CD4-positive, alpha-beta T cell treated with Interferon gamma for 1 hour (primary cell): ENCODE measurements at regions not wholly inside any gene's neighbourhood (a gene's known extent, or its start where the extent isn't known, plus 50 kb on each side); places are given as distances from the start of the nearest gene placed in this dataset.
"Not testable (repeated sequence)": the region's sequence is repeated elsewhere in the genome, so short reads cannot be mapped to it uniquely, and the experiment has no call there.

Experiments used
- DNase-seq: peaks from one replicate; pipeline ENCODE4 v3.0.0-alpha.2; 2020

DNA sequence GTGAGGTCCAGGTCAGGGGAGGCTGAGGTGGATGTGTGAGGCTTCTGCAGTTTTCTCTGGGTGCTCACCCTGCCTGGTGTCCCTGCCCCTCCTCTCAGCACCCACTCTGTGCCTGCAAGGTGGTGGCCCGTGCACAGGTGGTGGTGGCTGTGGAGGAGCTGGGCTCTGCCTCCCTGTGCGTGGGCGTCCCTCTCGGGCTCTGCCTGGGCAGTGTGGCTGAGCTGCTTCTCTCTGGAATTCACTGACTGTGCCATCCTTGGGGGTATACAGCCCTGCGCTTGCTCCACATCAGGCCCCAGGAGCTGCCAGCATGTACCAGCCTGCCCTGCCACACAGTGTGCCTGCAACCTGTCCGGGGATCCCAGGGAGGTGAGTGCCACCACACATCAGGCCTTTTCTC, 369.8 kb downstream of the TMEM121 start:
- DNase-seq, result not testable (repeated sequence)

DNA sequence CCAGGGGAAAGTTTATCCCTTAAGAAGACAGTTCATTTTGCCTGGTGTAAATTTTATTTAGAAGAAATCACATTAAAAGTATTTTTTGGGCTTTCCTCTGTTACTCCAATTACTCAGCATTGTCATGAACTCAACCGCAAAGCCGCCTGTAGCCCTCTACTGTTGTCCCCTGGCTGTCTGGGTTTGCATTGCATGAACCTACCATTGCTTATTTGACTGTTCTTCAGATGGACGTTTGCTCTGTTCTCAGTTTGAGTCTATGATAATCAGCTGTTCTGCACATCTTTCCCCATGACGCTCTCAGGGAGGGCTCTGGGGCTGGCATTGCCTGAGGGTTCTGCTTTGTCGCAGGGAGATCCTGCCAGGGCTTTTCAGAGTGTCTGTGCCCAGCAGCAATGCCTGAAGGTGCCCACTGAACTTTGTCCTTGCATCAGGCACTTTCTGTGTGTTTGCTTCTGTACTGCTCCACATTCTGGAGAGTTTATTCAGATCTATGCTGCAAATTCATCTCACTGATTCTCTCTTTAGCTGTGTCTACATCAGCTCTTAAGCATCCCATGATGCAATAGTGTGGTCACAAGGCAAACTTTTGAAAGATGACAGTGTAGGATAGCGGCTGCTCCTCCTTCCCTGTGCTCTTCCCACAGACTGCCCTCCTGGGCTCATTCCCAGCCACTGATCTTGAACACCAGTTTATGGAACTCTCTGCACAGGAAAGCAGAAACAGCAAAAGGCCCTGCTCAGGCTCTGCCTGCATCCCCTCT, 370.8 kb downstream of the TMEM121 start:
- DNase-seq, result not testable (repeated sequence)

DNA sequence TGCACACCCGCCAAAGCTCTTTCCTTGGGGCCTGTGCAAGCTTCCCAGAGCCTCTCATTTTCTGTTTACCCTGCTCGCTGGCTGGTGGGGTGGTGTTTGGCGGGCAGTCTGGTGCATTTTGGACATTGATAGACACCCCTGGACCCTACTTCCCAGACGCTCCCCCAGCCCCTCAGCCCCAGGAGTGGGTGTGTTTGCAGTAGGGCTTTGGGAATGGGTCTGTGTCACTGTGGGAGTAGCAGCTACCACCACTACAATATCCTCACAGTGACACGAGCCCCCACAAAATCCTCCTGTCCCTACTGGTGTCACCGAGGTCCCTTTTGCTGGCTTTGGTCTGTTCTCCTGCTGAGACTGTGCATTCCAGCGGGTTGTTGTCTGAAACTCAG, 371.3 kb downstream of the TMEM121 start:
- no peak for DNase-seq

DNA sequence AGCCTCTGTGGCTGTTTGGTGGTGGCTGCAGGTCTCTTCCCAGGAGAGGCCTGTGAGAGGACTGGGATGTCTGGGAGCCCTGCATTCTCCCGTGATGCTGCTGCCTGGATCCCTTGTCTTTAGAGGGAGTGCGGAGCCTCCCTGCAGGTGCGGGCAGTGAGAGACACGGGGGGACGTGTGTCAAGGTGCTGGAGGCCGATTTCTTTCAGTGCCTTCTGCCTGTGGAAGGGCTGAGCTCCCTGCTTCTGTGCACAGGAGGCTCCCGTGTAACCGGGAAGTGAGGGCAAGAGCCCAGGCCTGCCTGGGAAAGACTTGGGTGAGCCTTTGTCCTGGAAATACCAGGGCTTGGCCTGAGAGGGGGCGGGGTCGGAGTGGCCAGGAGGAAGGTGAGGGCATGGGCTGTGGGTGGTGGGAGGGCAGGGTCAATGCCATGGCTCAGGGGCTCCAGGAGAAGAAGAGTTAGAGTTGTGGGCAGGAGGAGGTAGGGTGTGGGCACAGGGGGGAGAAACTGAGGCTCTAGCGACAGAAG, 372.2 kb downstream of the TMEM121 start:
- DNase-seq, result no peak

DNA sequence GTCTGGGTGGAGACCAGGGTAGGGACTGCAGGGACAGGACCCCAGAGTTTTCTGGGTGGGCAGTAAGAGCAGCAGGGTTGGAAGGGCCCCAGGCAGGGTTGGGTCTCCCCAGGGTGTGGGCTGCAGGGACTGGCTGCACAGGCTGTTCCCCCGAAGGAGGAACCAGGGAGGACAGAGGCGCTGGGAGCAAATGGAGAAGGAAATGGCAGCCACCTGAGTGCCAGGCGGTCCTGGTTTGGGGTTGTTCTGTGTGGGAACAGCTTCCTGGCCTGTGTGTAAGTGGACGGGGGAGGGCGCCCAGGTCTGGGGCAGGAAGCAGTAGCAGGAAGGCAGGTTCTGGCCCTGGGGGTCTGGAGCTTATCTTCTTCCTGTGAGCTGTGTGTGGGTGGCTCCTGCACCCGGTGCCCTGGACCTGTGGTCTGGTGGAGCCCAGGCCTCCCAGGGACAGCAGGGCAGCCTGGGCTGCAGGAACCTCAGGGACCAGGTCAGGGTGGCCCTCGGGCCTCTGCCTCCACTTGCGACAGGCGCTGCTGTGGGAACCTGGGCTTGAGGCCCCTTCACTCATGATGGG, 372.8 kb downstream of the TMEM121 start:
- DNase-seq, result no peak

DNA sequence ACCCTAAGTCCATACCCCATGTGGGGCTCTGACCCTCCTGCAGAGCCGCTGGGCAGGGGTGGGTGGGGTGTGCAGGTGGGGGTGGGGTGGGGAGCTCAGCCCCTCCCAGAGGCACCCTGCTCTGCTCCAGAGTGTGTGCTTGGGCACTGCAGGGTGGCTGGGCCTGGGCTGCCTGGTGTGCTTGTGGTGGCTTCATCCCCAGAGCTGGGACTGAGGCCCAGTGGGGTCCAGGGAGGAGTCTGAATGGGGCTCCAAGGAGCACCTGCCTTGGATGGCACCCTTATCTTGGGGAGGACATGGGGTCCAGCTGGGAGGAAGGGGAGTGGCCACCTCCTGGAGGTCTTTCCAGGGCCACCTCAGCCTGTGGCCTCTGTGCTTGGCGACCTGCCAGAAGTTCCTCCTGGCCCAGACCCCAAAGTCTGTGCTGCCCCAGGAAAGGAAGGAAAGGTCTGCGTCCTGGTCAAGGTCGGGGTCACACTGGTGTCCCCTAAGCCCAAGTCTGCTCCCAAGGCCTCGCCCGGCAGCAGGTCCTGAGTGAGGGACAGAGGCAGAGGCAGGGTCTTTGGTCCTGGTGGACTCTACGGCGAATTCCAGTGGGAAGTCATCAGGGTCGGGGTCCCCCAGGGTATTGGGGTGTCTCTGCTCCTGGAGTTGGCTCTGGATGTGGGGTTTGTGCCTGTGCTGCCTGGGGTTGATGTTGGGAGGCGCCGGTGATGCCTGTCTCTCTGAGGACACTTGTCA, 373.4 kb downstream of the TMEM121 start:
- DNase-seq, result no peak

DNA sequence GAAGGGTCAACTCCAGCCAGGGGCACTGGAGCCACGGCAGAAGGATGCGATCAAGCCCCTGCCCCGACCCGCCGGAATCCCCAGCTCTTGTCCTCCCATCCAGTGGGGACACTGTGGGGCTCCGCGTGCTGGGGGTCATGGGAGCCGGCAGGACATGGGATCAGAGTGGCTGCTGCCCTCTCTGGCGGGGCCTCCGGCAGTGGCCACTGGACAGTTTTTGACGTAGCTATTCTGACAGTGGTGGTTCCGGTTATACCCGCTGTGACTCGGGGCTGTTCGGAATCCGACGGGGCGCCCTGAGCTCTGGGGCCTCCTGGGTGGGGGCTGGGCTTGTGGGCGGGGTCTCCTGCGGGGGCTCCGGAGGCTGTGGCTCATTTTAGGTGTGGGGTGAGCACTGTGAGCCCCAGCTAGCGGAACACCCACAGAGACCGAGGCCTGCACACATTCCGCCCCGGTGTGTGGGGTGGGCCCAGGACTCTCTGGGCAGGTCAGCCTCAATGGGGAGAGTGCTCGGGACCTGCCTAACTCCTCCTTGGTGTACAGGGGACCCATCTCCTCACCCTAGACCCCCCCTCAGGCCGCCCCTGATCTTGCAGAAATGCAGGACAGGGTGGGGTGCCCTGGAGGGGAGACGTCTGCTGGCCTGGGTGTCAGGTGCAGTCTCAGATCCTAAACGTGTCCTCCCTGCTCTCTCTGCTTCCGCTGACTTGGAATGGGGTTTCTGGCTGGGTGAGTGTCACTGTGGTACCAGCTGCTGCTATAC, 374.2 kb downstream of the TMEM121 start:
- no peak for DNase-seq

DNA sequence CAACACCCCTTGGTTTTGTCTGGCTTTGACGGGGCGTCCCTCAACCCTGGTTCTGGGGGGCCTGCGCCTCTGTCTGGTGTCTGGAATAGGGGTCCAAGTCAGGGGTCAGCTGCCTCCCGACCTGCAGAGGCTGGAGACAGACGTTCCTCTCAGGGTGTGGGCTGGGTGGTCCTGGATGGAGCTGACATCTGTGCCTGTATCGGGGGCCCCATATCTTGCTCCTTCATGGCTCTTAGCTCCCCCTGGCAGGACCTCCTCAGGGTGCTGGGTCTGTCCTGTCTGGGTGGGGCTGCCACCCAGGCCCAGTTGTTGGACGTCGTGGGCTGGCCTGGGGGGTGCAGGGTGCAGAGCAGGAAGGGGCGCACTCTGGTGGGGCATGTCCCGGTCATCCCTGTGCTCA, 374.8 kb downstream of the TMEM121 start:
- no peak for DNase-seq

DNA sequence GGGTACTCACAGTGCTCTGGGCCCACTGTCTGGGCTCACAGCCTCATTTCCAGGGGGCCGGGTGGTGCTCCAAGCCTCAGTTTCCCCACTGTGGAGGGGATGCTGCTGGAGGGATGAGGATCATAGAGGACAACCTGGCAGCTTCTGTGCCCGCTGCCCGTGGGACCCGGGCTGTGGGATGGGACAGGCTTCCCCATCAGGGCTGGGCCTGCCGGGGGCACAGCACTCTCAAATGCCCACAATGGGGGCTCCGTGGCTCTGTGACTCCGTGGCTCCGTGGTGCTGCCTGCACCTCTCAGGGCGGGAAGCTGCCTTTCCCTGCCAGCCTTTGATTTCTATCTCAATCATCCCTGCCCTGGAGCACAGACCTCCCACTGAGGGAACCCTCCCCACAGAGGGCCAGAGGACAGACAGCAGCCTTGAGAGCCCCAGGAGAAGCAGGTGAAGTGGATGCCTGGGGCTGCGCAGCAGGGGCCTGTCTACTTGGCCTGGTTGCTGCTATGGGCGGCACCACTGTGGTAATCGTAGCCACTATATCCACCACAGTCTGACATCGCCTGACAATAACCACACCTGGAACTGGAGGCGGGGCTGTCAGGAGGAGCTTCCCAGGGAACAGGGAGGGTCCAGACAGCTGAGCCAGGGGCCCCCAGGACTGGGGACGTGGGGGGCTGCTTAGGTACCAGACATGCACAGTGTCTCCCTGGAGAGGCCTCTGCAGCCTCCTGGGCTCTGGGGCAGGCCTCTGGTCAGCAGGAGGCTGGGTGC, 375.9 kb downstream of the TMEM121 start:
- DNase-seq, result no peak

DNA sequence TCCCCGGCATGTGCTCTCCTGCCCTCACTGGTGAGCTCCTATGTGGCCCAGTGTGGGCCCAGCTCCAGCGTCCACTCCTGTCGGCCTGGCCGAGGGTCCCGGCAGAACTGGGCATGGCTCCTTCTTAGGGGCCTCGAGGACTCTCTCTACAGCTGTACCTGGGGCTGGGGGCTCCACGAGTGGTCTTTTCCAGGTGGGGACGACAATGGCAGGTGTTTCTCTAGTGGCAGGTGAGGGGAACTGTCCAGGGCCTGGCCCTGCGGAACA, 376.4 kb downstream of the TMEM121 start:
- DNase-seq, result not testable (repeated sequence)

DNA sequence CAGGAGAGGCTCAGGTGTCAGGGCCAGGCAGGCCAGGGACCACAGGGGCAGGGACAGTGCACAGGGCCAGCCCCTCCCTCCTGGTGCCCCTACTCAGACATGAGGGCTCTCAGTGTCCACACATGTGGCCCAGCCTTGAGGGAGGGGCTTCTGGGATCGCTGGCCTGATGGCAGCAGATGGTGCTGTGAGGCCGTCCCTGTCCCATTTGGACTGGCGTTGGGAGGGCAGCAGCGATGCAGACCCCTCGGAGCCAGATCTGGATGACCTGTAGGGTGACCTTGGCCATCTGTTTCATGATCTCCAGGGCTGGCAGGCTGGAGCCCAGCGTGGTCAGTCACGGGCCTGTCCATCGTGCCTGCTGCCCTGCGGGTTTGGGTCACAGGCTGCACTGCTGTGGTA, 377.6 kb downstream of the TMEM121 start:
- DNase-seq, result no peak

DNA sequence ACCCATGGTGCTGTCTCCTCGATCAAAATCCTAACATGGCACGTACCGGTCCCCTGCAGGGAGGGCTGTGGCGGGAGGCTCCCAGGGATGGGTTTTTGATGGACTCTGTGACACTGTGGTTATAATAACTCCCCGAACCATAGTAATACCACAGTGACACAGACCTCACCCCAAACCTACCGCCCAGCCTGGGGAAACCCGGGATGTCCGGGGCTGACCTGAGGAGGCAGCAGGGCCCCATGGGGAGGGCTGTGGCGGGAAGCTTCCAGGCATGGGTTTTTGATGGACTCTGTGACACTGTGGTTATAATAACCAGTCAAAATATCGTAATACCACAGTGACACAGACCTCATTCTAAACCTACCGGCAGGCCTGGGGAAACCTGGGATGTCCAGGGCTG, 378.0 kb downstream of the TMEM121 start:
- no peak for DNase-seq

DNA sequence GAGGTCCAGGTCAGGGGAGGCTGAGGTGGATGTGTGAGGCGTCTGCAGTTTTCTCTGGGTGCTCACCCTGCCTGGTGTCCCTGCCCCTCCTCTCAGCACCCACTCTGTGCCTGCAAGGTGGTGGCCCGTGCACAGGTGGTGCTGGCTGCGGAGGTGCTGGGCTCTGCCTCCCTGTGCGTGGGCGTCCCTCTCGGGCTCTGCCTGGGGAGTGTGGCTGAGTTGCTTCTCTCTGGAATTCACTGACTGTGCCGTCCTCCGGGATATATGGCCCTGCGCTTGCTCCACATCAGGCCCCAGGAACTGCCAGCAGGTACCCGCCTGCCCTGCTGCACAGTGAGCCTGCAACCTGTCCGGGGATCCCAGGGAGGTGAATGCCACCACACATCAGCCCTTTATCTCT, 379.1 kb downstream of the TMEM121 start:
- DNase-seq, result no peak

DNA sequence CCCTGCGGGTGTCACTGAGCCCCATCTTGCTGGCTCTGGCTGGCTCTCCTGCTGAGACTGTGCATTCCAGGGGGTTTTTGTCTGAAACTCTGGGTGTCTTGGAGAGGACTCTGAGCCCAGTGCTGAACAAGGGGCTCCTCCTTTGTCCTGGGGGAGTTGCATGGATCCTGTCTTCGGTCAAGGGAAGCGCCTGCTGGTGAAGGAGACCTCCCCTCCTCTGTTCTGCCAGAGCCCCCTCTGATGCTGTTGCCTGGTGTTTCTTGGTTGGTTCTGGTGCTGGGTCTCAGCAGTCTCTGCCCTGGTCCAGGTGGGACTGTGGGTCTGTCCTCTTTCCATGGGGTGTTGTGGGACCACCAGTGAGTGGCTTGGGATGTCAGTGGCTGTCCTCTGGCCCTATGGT, 380.9 kb downstream of the TMEM121 start:
- DNase-seq, result no peak

DNA sequence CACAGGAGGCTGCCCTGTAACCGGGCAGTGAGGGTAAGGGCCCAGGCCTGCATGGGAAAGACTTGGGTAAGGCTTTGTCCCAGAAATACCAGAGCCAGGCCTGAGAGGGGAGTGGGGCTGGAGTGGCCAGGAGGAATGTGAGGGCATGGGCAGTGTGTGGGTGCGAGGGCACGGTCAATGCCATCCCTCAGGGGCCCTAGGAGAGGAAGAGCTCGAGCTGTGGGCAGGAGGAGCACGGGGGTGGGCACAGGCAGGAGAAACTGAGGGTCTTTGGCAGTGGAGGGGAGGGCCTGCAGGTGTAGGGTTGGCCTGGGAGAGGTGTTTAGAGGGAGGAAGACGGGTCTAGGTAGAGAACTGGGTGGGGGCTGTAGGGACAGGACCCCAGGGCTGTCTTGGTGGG, 381.6 kb downstream of the TMEM121 start:
- no peak for DNase-seq

DNA sequence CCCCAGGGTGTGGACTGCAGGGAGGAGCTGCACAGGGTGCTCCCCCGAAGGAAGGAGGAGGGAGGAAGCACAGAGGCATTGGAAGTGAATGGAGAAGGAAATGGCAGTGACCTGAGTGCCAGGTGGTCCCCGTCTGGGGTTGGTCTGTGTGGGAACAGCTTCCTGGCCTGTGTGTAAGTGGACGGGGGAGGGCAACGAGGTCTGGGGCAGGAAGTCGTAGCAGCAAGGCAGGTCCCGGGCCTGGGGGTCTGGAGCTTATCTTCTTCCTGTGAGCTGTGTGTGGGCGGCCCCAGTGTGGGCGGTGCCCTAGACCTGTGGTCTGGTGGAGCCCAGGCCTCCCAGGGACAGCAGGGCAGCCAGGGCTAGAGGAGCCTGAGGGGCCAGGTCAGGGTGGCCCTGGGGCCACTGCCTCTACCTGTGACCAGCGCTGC, 382.1 kb downstream of the TMEM121 start:
- DNase-seq, result no peak

DNA sequence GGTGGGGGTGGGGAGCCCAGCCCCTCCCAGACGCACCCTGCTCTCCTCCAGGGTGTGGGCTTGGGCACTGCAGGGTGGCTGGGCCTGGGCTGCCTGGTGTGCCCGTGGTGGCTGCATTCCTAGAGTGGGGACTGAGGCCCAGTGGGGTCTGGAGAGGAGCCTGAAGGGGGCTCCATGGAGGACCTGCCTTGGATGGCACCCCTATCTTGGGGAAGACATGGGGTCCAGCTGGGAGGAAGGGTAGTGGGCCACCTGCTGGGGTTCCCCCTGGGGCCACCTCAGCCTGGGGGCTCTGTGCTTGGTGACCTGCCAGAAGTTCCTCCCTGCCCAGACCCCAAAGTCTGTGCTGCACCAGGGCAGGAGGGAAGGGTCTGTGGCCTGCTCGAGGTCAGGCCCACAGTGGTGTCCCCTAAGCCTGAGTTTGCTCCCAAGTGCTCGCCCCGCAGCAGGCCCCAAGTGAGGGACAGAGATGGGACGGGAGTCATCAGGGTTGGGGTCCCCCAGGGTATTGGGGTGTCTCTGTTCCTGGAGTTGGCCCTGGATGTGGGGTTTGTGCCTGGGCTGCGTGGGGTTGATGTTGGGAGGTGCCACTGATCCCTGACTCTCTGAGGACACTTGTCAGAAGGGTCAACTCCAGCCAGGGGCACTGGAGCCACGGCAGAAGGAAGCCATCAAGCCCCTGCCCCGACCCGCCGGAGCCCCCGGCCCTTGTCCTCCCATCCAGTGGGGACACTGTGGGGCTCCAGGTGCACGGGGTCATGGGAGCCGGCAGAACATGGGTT, 382.9 kb downstream of the TMEM121 start:
- no peak for DNase-seq

DNA sequence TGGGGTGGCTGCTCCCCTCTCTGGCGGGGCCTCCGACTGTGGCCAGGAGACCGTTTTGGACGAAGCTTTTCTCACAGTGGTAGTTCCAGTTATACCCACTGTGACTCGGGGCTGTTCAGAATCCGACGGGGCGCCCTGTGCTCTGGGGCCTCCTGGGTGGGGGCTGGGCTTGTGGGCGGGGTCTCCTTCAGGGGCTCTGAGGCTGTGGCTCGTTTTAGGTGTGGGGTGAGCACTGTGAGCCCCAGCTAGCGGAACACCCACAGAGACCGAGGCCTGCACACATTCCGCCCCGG, 383.4 kb downstream of the TMEM121 start:
- not testable (repeated sequence) for DNase-seq

DNA sequence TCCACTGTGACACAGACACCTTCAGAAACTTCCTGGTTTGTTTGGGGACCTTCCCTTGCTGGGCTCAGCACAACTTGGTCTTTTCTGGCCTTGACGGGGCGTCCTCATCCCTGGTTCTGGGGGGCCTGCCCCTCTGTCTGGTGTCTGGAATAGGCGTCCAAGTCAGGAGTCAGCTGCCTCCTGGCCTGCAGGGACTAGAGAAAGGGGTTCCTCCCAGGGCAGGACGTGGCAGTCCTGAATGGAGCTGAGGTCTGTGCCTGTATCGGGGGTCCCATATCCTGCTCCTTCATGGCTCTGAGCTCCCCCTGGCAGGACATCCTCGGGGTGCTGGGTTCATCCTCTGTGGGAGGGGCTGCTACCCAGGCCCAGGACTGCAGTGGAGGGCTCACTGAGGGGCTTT, 384.0 kb downstream of the TMEM121 start:
- DNase-seq, result no peak

DNA sequence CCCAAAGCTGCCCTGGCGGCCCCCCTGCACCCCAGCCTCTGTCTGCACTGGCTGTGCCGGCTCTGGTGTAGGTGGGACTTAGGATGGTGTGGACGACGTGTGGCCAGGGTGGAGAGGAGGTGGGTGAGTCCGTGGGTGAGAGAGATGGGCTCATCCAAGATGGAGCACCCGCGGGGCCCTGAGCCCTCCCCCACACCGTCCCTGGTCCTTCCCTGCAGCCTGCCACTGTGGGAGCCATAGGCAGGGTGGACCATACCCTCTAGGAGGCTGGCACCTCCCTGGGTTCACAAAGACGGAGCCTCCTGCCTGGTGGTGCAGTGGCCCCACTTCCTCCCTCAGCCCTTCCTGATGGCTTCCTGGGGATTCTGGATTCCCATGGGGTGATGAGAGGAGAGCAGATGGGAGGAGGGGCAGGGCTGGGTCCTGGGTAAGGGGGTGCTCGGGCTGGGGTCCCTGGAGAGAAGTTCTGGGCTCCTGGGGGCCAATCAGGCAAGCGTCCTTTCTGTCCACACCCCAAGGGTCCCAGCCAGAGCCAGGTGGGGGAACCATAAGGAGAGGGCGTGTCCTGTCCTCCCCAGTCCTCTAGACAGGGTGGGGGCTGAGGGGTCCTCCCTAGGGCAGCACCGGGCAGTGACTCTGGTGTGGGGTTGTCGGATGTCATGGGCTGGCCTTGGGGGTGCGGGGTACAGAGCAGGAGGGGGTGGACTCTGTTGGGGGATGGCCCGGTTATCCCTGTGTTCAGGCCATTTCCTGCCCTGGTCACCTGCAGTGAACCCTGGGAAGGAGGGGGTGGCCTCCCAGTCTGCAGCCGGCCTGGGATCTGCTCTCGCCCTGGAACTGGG, 384.8 kb downstream of the TMEM121 start:
- no peak for DNase-seq

DNA sequence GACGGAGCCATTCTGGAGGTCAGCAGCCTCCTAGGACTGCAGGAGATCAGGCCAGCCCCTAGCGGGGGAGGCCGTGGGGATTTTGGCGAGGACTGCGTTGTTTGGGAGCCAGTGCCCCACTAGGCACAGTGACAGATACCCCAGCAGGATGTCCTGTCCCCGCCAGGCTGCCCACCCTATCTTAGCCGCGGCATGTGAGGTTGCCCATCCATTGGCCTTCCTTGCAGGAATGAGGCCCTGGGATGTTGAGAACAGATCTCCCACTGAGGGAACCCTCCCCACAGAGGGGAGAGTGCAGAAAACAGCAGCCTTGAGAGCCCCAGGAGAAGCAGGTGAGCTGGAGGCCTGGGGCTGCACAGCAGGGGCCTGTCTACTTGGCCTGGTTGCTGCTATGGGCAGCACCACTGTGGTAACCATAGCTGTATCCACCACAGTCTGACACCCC, 385.5 kb downstream of the TMEM121 start:
- not testable (repeated sequence) for DNase-seq
